GM23248 (cell line): ENCODE measurements at regions not wholly inside any gene's neighbourhood (a gene's known extent, or its start where the extent isn't known, plus 50 kb on each side); places are given as distances from the start of the nearest gene placed in this dataset.

Source experiments
- EZH2 ChIP-seq: fragments of 200-600 bp; sonication (generic); IDR thresholded peaks from 2 replicates; pipeline ENCODE4 v1.6.1; 2018; ENCODE audit warnings: antibody characterized with exemption, mild to moderate bottlenecking; ENCODE audit not compliant: insufficient read depth, poor library complexity, severe bottlenecking
- EZH2phosphoT487 ChIP-seq: fragments of 200-600 bp; sonication (generic); IDR thresholded peaks from 2 replicates; pipeline ENCODE4 v1.6.1; 2018; ENCODE audit warnings: antibody characterized with exemption, moderate library complexity, mild to moderate bottlenecking, low read depth; ENCODE audit not compliant: insufficient read depth

- TF ChIP-seq EZH2phosphoT487 (no peak), EZH2 (no peak)
Measured at GRCh38 chr22:27164781-27165503, 507.6 kb downstream of the MIAT start.
